Epithelial cell of proximal tubule (primary cell): ENCODE measurements at regions not wholly inside any gene's neighbourhood (a gene's known extent, or its start where the extent isn't known, plus 50 kb on each side); places are given as distances from the start of the nearest gene placed in this dataset.

Experiments used
- DNase-seq: peaks from one replicate; pipeline ENCODE4 v3.0.0-alpha.2; 2011; ENCODE audit warnings: low read depth
- H3K4me3 ChIP-seq: 2 replicates; pipeline ENCODE4 v1.5.1; 2011; ENCODE audit warnings: low read depth, mild to moderate bottlenecking, low read length
- TF ChIP-seq, protein P1 (sequence below): conservative IDR thresholded peaks from 2 replicates; pipeline ENCODE4 v1.5.1; 2012; ENCODE audit warnings: low read depth, mild to moderate bottlenecking, low read length

- no peak overlapping the region for H3K4me3 ChIP-seq
- TF ChIP-seq, protein P1, sequence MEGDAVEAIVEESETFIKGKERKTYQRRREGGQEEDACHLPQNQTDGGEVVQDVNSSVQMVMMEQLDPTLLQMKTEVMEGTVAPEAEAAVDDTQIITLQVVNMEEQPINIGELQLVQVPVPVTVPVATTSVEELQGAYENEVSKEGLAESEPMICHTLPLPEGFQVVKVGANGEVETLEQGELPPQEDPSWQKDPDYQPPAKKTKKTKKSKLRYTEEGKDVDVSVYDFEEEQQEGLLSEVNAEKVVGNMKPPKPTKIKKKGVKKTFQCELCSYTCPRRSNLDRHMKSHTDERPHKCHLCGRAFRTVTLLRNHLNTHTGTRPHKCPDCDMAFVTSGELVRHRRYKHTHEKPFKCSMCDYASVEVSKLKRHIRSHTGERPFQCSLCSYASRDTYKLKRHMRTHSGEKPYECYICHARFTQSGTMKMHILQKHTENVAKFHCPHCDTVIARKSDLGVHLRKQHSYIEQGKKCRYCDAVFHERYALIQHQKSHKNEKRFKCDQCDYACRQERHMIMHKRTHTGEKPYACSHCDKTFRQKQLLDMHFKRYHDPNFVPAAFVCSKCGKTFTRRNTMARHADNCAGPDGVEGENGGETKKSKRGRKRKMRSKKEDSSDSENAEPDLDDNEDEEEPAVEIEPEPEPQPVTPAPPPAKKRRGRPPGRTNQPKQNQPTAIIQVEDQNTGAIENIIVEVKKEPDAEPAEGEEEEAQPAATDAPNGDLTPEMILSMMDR = no peak
- no peak for DNase-seq
These were observed 384.5 kb downstream of the SMOC2 start for GRCh38 chr6:168825226-168826077.

DNA sequence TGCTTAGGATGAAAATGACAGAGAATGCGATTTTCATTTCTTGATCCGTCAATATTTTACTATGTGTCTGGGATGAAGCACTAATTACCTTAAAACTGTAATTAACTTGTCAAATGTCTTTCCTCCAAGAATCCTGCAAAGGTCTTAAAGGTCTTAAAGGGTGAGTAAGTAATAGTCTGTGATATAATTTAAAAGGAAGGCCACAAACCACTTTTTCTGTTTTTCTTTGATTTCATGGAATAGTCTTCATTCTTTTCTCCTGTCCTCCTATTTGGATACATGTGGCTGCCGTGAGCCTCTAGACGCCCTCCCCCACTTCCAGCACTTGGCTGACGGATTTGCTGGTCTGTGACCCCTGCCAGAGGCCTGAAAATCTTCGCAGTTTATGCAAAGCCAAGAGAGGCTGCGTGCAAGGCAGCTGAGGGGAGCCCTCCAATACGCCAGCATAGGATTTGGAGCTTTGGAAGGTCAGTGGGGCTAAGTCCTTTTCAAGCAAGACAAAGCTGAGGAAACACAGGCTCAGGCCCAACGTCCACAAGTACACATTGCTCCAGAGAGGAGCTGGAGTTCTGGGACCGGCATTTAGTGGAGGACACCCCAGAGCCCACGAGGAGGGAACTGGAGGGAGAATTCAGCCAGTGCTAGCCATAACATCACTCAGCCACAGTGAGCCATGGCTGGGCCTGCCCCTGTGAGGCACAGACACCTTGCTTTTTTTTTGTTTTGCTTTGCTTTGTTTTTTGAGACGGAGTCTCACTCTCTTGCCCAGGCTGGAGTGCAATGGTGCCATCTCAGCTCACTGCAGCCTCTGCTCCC, 382.6 kb downstream of the SMOC2 start:
- DNase-seq = no peak
- TF ChIP-seq, protein P1 = no peak
- no peak overlapping the region for H3K4me3 ChIP-seq

GRCh38 chr6:168822376-168822775, 381.4 kb downstream of the SMOC2 start:
- H3K4me3 ChIP-seq = no peak overlapping the region
- no peak for DNase-seq
- TF ChIP-seq, protein P1 = no peak

DNA sequence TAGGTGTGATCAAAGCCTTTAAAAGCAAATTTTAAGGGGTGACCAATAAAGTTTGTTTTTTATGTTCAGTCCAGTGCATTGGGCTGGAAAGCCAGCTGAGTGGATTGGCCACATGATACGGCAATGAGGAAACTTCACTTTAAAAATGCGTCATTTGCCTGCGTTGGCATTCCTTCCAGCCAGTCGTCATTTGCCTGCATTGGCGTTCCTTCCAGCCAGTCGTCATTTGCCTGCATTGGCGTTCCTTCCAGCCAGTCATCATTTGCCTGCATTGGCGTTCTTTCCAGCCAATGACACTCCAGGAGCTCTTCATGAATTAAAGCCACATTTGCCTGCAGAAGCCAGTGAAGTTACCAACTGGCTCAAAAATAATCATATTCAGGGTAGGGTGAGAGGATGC, 378.6 kb downstream of the SMOC2 start:
- TF ChIP-seq, protein P1 = no peak
- no peak overlapping the region for H3K4me3 ChIP-seq
- DNase-seq = no peak

- no peak for DNase-seq
- TF ChIP-seq, protein P1 = no peak
- H3K4me3 ChIP-seq = no peak overlapping the region
These were observed 376.7 kb downstream of the SMOC2 start for GRCh38 chr6:168817558-168818159.

DNA sequence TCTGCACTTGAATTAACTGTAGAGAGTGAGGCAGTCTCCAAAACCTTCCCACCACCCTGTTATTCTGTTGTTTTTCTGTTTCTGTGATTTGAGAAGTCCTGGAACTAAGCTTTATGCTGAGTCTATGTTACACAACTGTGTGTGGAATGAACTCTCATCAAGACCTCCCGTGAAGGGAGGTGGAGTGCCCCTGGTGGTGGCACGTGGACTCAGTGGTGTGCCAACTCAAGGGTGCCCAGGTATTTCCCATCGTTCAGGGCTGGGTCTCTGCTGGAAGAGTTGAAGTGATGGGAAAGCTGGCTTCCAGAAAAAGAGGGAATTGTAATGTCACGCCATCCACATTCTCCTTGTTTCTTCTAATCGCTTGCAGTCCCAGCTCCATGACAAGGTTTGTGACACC, 374.2 kb downstream of the SMOC2 start:
- no peak for DNase-seq
- TF ChIP-seq, protein P1 = peak; percentile 42

More for the DNA sequence above, 374.2 kb downstream of the SMOC2 start:
- H3K4me3 ChIP-seq = no peak overlapping the region
